Breast epithelium (tissue), 3 donors: ENCODE measurements at regions not wholly inside any gene's neighbourhood (a gene's known extent, or its start where the extent isn't known, plus 50 kb on each side); places are given as distances from the start of the nearest gene placed in this dataset.

Experiments
- CTCF ChIP-seq, 3 donors: fragments of 450-650 bp; IDR thresholded peaks; one replicate each; pipeline ENCODE4 v1.5.1; 2016 to 2017; ENCODE audit warnings: antibody characterized with exemption in 3 of 3, mild to moderate bottlenecking in 3 of 3, moderate library complexity in 3 of 3
- POLR2AphosphoS5 ChIP-seq, 3 donors: sonication (generic); formaldehyde crosslinking; IDR thresholded peaks; one replicate each; pipeline ENCODE4 v1.6.1; 2017; ENCODE audit warnings: antibody characterized with exemption in 3 of 3

GRCh38 chr7:81367326-81367931 is 402.4 kb downstream of the HGF start:
- TF ChIP-seq CTCF (IDR thresholded peaks at IDR 0.05) (no peak), POLR2AphosphoS5 (IDR thresholded peaks at IDR 0.05) (no peak)
